PFSK-1 (cell line): ENCODE measurements at regions not wholly inside any gene's neighbourhood (a gene's known extent, or its start where the extent isn't known, plus 50 kb on each side); places are given as distances from the start of the nearest gene placed in this dataset.

ENCODE experiments used
- POLR2AphosphoS5 ChIP-seq: IDR thresholded peaks from 2 replicates; pipeline ENCODE4 v1.6.1; 2012; ENCODE audit warnings: low read depth, mild to moderate bottlenecking, control low read depth, low read length, moderate library complexity
- TAF1 ChIP-seq: IDR thresholded peaks from 2 replicates; pipeline ENCODE4 v1.6.1; 2012; ENCODE audit warnings: low read length, control low read depth, borderline replicate concordance; ENCODE audit not compliant: insufficient read depth

GRCh38 chr4:129327637-129328036 is 231.7 kb downstream of the C4orf33 start:
- TF ChIP-seq TAF1 (no peak), POLR2AphosphoS5 (no peak)
